A673 (cell line): ENCODE measurements at regions not wholly inside any gene's neighbourhood (a gene's known extent, or its start where the extent isn't known, plus 50 kb on each side); places are given as distances from the start of the nearest gene placed in this dataset.

Experiments used
- CTCF ChIP-seq: fragments of 300-800, 200-600 bp; sonication (generic); conservative IDR thresholded peaks from 2 replicates; pipeline ENCODE4 v1.5.1; 2017; ENCODE audit warnings: low read depth, mild to moderate bottlenecking, antibody characterized with exemption, low read length, moderate library complexity, mixed read lengths
- EZH2 ChIP-seq: fragments of 200-600 bp; sonication (generic); IDR thresholded peaks from 2 replicates; pipeline ENCODE4 v1.6.1; 2017; ENCODE audit warnings: borderline replicate concordance, low read depth, mild to moderate bottlenecking, mixed read lengths, antibody characterized with exemption, low read length; ENCODE audit not compliant: poor library complexity, severe bottlenecking

- TF ChIP-seq CTCF: no peak
- no peak for TF ChIP-seq EZH2
These were observed 505.3 kb upstream of the ZNF608 start for GRCh38 chr5:125251703-125252102.
